ENCODE measurements at regions not wholly inside any gene's neighbourhood (a gene's known extent, or its start where the extent isn't known, plus 50 kb on each side); places are given as distances from the start of the nearest gene placed in this dataset.
"Not testable (repeated sequence)": the region's sequence is repeated elsewhere in the genome, so short reads cannot be mapped to it uniquely, and the experiment has no call there.

- H3K36me3 Mint-ChIP-seq (ENCODE audit: unreplicated experiment); H3K27me3 Mint-ChIP-seq (ENCODE audit: unreplicated experiment); H3K4me3 Mint-ChIP-seq (ENCODE audit: unreplicated experiment); H3K9me3 Mint-ChIP-seq (ENCODE audit: unreplicated experiment); H3K4me1 Mint-ChIP-seq (ENCODE audit: unreplicated experiment); DNase-seq (ENCODE audit: extremely low spot score, unreplicated experiment); H3K27ac Mint-ChIP-seq (ENCODE audit: unreplicated experiment): not testable (repeated sequence)
These were observed 168.7 kb downstream of the FAM72C start for GRCh38 chr1:143803095-143803494.

GRCh38 chr1:143799568-143800187 is 172.1 kb downstream of the FAM72C start:
- H3K36me3 Mint-ChIP-seq (ENCODE audit: unreplicated experiment); H3K27me3 Mint-ChIP-seq (ENCODE audit: unreplicated experiment); H3K9me3 Mint-ChIP-seq (ENCODE audit: unreplicated experiment); H3K4me3 Mint-ChIP-seq (ENCODE audit: unreplicated experiment); H3K4me1 Mint-ChIP-seq (ENCODE audit: unreplicated experiment); DNase-seq (ENCODE audit: extremely low spot score, unreplicated experiment); H3K27ac Mint-ChIP-seq (ENCODE audit: unreplicated experiment): not testable (repeated sequence)

- H3K4me1 Mint-ChIP-seq (ENCODE audit: unreplicated experiment); H3K36me3 Mint-ChIP-seq (ENCODE audit: unreplicated experiment); H3K27me3 Mint-ChIP-seq (ENCODE audit: unreplicated experiment); H3K4me3 Mint-ChIP-seq (ENCODE audit: unreplicated experiment); DNase-seq (ENCODE audit: extremely low spot score, unreplicated experiment); H3K27ac Mint-ChIP-seq (ENCODE audit: unreplicated experiment); H3K9me3 Mint-ChIP-seq (ENCODE audit: unreplicated experiment): not testable (repeated sequence)
These were observed 175.4 kb downstream of the FAM72C start for GRCh38 chr1:143796369-143796768.

GRCh38 chr1:143792047-143792937 is 179.5 kb downstream of the FAM72C start:
- not testable (repeated sequence) for DNase-seq (ENCODE audit: extremely low spot score, unreplicated experiment); H3K36me3 Mint-ChIP-seq (ENCODE audit: unreplicated experiment); H3K4me3 Mint-ChIP-seq (ENCODE audit: unreplicated experiment); H3K4me1 Mint-ChIP-seq (ENCODE audit: unreplicated experiment); H3K27ac Mint-ChIP-seq (ENCODE audit: unreplicated experiment); H3K9me3 Mint-ChIP-seq (ENCODE audit: unreplicated experiment); H3K27me3 Mint-ChIP-seq (ENCODE audit: unreplicated experiment)

GRCh38 chr1:143786381-143786780 is 185.4 kb downstream of the FAM72C start:
- not testable (repeated sequence) for DNase-seq (ENCODE audit: extremely low spot score, unreplicated experiment); H3K4me1 Mint-ChIP-seq (ENCODE audit: unreplicated experiment); H3K27me3 Mint-ChIP-seq (ENCODE audit: unreplicated experiment); H3K4me3 Mint-ChIP-seq (ENCODE audit: unreplicated experiment); H3K36me3 Mint-ChIP-seq (ENCODE audit: unreplicated experiment); H3K9me3 Mint-ChIP-seq (ENCODE audit: unreplicated experiment); H3K27ac Mint-ChIP-seq (ENCODE audit: unreplicated experiment)

GRCh38 chr1:143785883-143786282 is 185.9 kb downstream of the FAM72C start:
- not testable (repeated sequence) for H3K36me3 Mint-ChIP-seq (ENCODE audit: unreplicated experiment); DNase-seq (ENCODE audit: extremely low spot score, unreplicated experiment); H3K4me1 Mint-ChIP-seq (ENCODE audit: unreplicated experiment); H3K4me3 Mint-ChIP-seq (ENCODE audit: unreplicated experiment); H3K27ac Mint-ChIP-seq (ENCODE audit: unreplicated experiment); H3K27me3 Mint-ChIP-seq (ENCODE audit: unreplicated experiment); H3K9me3 Mint-ChIP-seq (ENCODE audit: unreplicated experiment)

GRCh38 chr1:143784239-143784882 is 187.4 kb downstream of the FAM72C start:
- H3K9me3 Mint-ChIP-seq (ENCODE audit: unreplicated experiment), result not testable (repeated sequence)

GRCh38 chr1:143778178-143778577 is 193.6 kb downstream of the FAM72C start:
- H3K27ac Mint-ChIP-seq (ENCODE audit: unreplicated experiment); H3K9me3 Mint-ChIP-seq (ENCODE audit: unreplicated experiment); H3K4me3 Mint-ChIP-seq (ENCODE audit: unreplicated experiment); H3K27me3 Mint-ChIP-seq (ENCODE audit: unreplicated experiment); H3K36me3 Mint-ChIP-seq (ENCODE audit: unreplicated experiment); DNase-seq (ENCODE audit: extremely low spot score, unreplicated experiment); H3K4me1 Mint-ChIP-seq (ENCODE audit: unreplicated experiment): not testable (repeated sequence)

More at GRCh38 chr1:143784239-143784882, 187.4 kb downstream of the FAM72C start:
- not testable (repeated sequence) for H3K27ac Mint-ChIP-seq (ENCODE audit: unreplicated experiment); H3K4me1 Mint-ChIP-seq (ENCODE audit: unreplicated experiment); H3K4me3 Mint-ChIP-seq (ENCODE audit: unreplicated experiment); H3K36me3 Mint-ChIP-seq (ENCODE audit: unreplicated experiment); H3K27me3 Mint-ChIP-seq (ENCODE audit: unreplicated experiment); DNase-seq (ENCODE audit: extremely low spot score, unreplicated experiment)

- H3K27ac Mint-ChIP-seq (ENCODE audit: unreplicated experiment); H3K36me3 Mint-ChIP-seq (ENCODE audit: unreplicated experiment); DNase-seq (ENCODE audit: extremely low spot score, unreplicated experiment); H3K4me1 Mint-ChIP-seq (ENCODE audit: unreplicated experiment); H3K27me3 Mint-ChIP-seq (ENCODE audit: unreplicated experiment); H3K9me3 Mint-ChIP-seq (ENCODE audit: unreplicated experiment); H3K4me3 Mint-ChIP-seq (ENCODE audit: unreplicated experiment): not testable (repeated sequence)
These were observed 207.0 kb downstream of the FAM72C start for GRCh38 chr1:143764831-143765230.

- H3K27ac Mint-ChIP-seq (ENCODE audit: unreplicated experiment); H3K36me3 Mint-ChIP-seq (ENCODE audit: unreplicated experiment); DNase-seq (ENCODE audit: extremely low spot score, unreplicated experiment); H3K27me3 Mint-ChIP-seq (ENCODE audit: unreplicated experiment); H3K9me3 Mint-ChIP-seq (ENCODE audit: unreplicated experiment); H3K4me1 Mint-ChIP-seq (ENCODE audit: unreplicated experiment); H3K4me3 Mint-ChIP-seq (ENCODE audit: unreplicated experiment): not testable (repeated sequence)
These were observed 211.4 kb downstream of the FAM72C start for GRCh38 chr1:143760366-143760765.

- not testable (repeated sequence) for H3K36me3 Mint-ChIP-seq (ENCODE audit: unreplicated experiment); H3K4me3 Mint-ChIP-seq (ENCODE audit: unreplicated experiment); H3K27me3 Mint-ChIP-seq (ENCODE audit: unreplicated experiment); H3K4me1 Mint-ChIP-seq (ENCODE audit: unreplicated experiment); H3K27ac Mint-ChIP-seq (ENCODE audit: unreplicated experiment); DNase-seq (ENCODE audit: extremely low spot score, unreplicated experiment)
- H3K9me3 Mint-ChIP-seq (ENCODE audit: unreplicated experiment), result peaks cover 21% of the 10 kb centered on the region
These were observed 215.8 kb downstream of the FAM72C start for GRCh38 chr1:143755961-143756360.
